SU-DHL-6 (cell line): ENCODE measurements at regions not wholly inside any gene's neighbourhood (a gene's known extent, or its start where the extent isn't known, plus 50 kb on each side); places are given as distances from the start of the nearest gene placed in this dataset.

Experiments
- H2AFZ ChIP-seq: fragments of 200-600 bp; sonication (generic); 2 replicates; pipeline ENCODE4 v1.6.1; 2014; ENCODE audit warnings: low read depth, mild to moderate bottlenecking, moderate library complexity, mixed read lengths, antibody characterized with exemption, low read length; ENCODE audit not compliant: severe bottlenecking
- H3F3A ChIP-seq: fragments of 200-600 bp; shearing (Covaris generic); 2 replicates; pipeline ENCODE4 v1.6.0; 2016; ENCODE audit warnings: antibody characterized with exemption, mild to moderate bottlenecking; ENCODE audit not compliant: insufficient read depth
- H3K27ac ChIP-seq: fragments of 200-600 bp; sonication (generic); 2 replicates; pipeline ENCODE4 v1.5.1; 2016; ENCODE audit warnings: low read depth, mild to moderate bottlenecking, low read length, moderate library complexity, mixed read lengths
- H3K27me3 ChIP-seq: fragments of 200-600 bp; sonication (generic), shearing (Covaris generic); 2 replicates; pipeline ENCODE4 v1.6.0; 2014; ENCODE audit warnings: mild to moderate bottlenecking, low read length
- H3K36me3 ChIP-seq: fragments of 200-600 bp; sonication (generic); 2 replicates; pipeline ENCODE4 v1.6.1; 2014; ENCODE audit warnings: mild to moderate bottlenecking, low read length, mixed read lengths
- H3K4me2 ChIP-seq: fragments of 300-600, 200-600 bp; shearing (Covaris generic), sonication (generic); 2 replicates; pipeline ENCODE4 v1.6.0; 2014; ENCODE audit warnings: low read length, low read depth, mild to moderate bottlenecking; ENCODE audit not compliant: poor library complexity, severe bottlenecking
- H3K4me3 ChIP-seq: fragments of 200-600 bp; sonication (generic); 2 replicates; pipeline ENCODE4 v1.5.1; 2014; ENCODE audit warnings: antibody characterized with exemption, low read length, mild to moderate bottlenecking, mixed read lengths; ENCODE audit not compliant: insufficient read depth, poor library complexity, severe bottlenecking
- H3K79me2 ChIP-seq: fragments of 200-600 bp; sonication (generic); 2 replicates; pipeline ENCODE4 v1.6.1; 2014; ENCODE audit warnings: mild to moderate bottlenecking, low read length, moderate library complexity; ENCODE audit not compliant: insufficient read depth
- H3K9ac ChIP-seq: fragments of 200-600 bp; sonication (generic); 2 replicates; pipeline ENCODE4 v1.7.0; 2014; ENCODE audit warnings: mild to moderate bottlenecking, low read length
- H3K9me2 ChIP-seq: fragments of 200-600 bp; sonication (generic); replicated peaks from 2 replicates; pipeline ENCODE4 v1.6.1; 2014; ENCODE audit warnings: low read length; ENCODE audit not compliant: insufficient read depth
- H3K9me3 ChIP-seq: fragments of 200-600 bp; sonication (generic); 2 replicates; pipeline ENCODE4 v1.6.1; 2014; ENCODE audit warnings: low read length, mixed read lengths; ENCODE audit not compliant: insufficient read depth
- H4K20me1 ChIP-seq: fragments of 200-600 bp; sonication (generic); 2 replicates; pipeline ENCODE4 v1.6.1; 2014; ENCODE audit warnings: low read depth, mild to moderate bottlenecking, antibody characterized with exemption, low read length, moderate library complexity, mixed read lengths
- CTCF ChIP-seq: fragments of 200-600 bp; sonication (generic); IDR thresholded peaks from one replicate; pipeline ENCODE4 v1.5.1; 2017; ENCODE audit warnings: antibody characterized with exemption, mild to moderate bottlenecking, low read length, moderate library complexity; ENCODE audit not compliant: insufficient read depth, poor library complexity, severe bottlenecking
- EZH2phosphoT487 ChIP-seq: fragments of 200-600 bp; sonication (generic), shearing (Covaris generic); conservative IDR thresholded peaks from 2 replicates; pipeline ENCODE4 v1.6.1; 2018; ENCODE audit warnings: mild to moderate bottlenecking, antibody characterized with exemption, low read length, moderate library complexity, mixed read lengths

GRCh38 chr14:22311636-22312035 is 277.4 kb downstream of the DAD1 start:
- no peaks in the 10 kb centered on the region for H4K20me1 ChIP-seq
- H3K4me3 ChIP-seq, result no peak overlapping the region
- no peak for TF ChIP-seq CTCF
- no peak for TF ChIP-seq EZH2phosphoT487
- no peaks in the 10 kb centered on the region for H3K36me3 ChIP-seq
- no peaks in the 10 kb centered on the region for H3K27me3 ChIP-seq
- H3K9me3 ChIP-seq, result no peaks in the 10 kb centered on the region
- no peaks in the 10 kb centered on the region for H3K79me2 ChIP-seq
- no peaks in the 10 kb centered on the region for H3K9me2 ChIP-seq
- H2AFZ ChIP-seq, result no peak overlapping the region
- H3K4me2 ChIP-seq, result no peak overlapping the region
- no peak overlapping the region for H3K9ac ChIP-seq
- no peaks in the 10 kb centered on the region; the same call in 1 of the 2 replicates for H3F3A ChIP-seq
- no peak overlapping the region for H3K27ac ChIP-seq

- Histone ChIP-seq H2AFZ (no peak overlapping the region), H3K27ac (no peak overlapping the region), H3K4me3 (no peak overlapping the region), H3K27me3 (no peaks in the 10 kb centered on the region), H3F3A (no peaks in the 10 kb centered on the region), H3K9me2 (no peaks in the 10 kb centered on the region), H3K9me3 (no peaks in the 10 kb centered on the region), H4K20me1 (no peaks in the 10 kb centered on the region), H3K79me2 (no peaks in the 10 kb centered on the region), H3K36me3 (no peaks in the 10 kb centered on the region), H3K4me2 (no peak overlapping the region), H3K9ac (no peak overlapping the region)
- no peak for TF ChIP-seq CTCF
- no peak for TF ChIP-seq EZH2phosphoT487
Observed at GRCh38 chr14:22305607-22306006, 283.4 kb downstream of the DAD1 start.

- H3K9me3 ChIP-seq, result no peaks in the 10 kb centered on the region
- H3F3A ChIP-seq, result no peaks in the 10 kb centered on the region
- TF ChIP-seq CTCF, result no peak
- TF ChIP-seq EZH2phosphoT487, result no peak
- no peak overlapping the region for H3K9ac ChIP-seq
- H2AFZ ChIP-seq, result no peak overlapping the region
- H4K20me1 ChIP-seq, result no peaks in the 10 kb centered on the region
- no peak overlapping the region for H3K4me3 ChIP-seq
- no peaks in the 10 kb centered on the region for H3K79me2 ChIP-seq
- H3K27me3 ChIP-seq, result no peaks in the 10 kb centered on the region
- no peaks in the 10 kb centered on the region for H3K9me2 ChIP-seq
- no peak overlapping the region for H3K4me2 ChIP-seq
- H3K27ac ChIP-seq, result no peak overlapping the region
- no peaks in the 10 kb centered on the region for H3K36me3 ChIP-seq
Observed at GRCh38 chr14:22304326-22304725, 284.7 kb downstream of the DAD1 start.
